ENCODE measurements at regions not wholly inside any gene's neighbourhood (a gene's known extent, or its start where the extent isn't known, plus 50 kb on each side); places are given as distances from the start of the nearest gene placed in this dataset.

GRCh38 chr2:133676392-133677130 is 108.3 kb upstream of the NCKAP5 start:
- Histone ChIP-seq H4K5ac (ENCODE audit: insufficient read length, low read depth, low read length) (no peak overlapping the region), H3K56ac (replicated peaks; ENCODE audit: insufficient read length, low read depth, low read length) (no peak overlapping the region), H2BK12ac (ENCODE audit: low read depth, low read length) (no peak overlapping the region), H2BK15ac (ENCODE audit: low read length) (no peak overlapping the region), H3K4ac (replicated peaks; ENCODE audit: insufficient read length, low read depth, low read length) (no peak overlapping the region), H4K8ac (ENCODE audit: extremely low read depth, insufficient read depth, low read length) (no peak overlapping the region), H2AFZ (ENCODE audit: low read length) (no peak overlapping the region), H3K4me1 (replicated peaks in 1 of 4; ENCODE audit: control insufficient read depth in 3 of 4, insufficient read depth in 4 of 4, low read length in 3 of 4) (peaks cover 5 to 12% (median 6%) of the 10 kb centered on the region in 4 experiments; a peak in 4 of 7 replicates), H3K4me2 (ENCODE audit: insufficient read depth in 1 of 2, low read depth in 2 of 2, low read length in 2 of 2) (no peak overlapping the region), H2BK120ac (replicated peaks; ENCODE audit: low read depth, low read length) (no peak overlapping the region), H2AK5ac (ENCODE audit: low read depth, low read length) (no peak overlapping the region), H2BK20ac (ENCODE audit: low read length) (no peak overlapping the region), H3K79me2 (ENCODE audit: control insufficient read depth in 1 of 2, insufficient read depth in 2 of 2, low read length in 2 of 2) (no peaks in the 10 kb centered on the region), H4K91ac (replicated peaks; ENCODE audit: insufficient read length, low read length) (no peak overlapping the region), H3K36me3 (ENCODE audit: control insufficient read depth in 2 of 4, insufficient read depth in 4 of 4, low read length in 3 of 4) (no peaks in the 10 kb centered on the region), H3K23me2 (ENCODE audit: low read depth, low read length) (no peaks in the 10 kb centered on the region), H3K14ac (ENCODE audit: insufficient read length) (no peak overlapping the region), H2BK5ac (ENCODE audit: low read depth, low read length) (no peak overlapping the region), H3K9ac (replicated peaks in 1 of 4; ENCODE audit: extremely low read depth in 1 of 4, low read depth in 3 of 4, low read length in 3 of 4) (no peak overlapping the region), H3K27ac (ENCODE audit: low read depth, low read length) (no peak overlapping the region), H4K20me1 (replicated peaks in 1 of 2; ENCODE audit: control insufficient read depth in 1 of 2, insufficient read depth in 2 of 2, low read length in 2 of 2) (no peaks in the 10 kb centered on the region), H3K79me1 (ENCODE audit: low read depth, low read length) (no peaks in the 10 kb centered on the region), H3K23ac (ENCODE audit: insufficient read length) (no peak overlapping the region), H3K18ac (ENCODE audit: extremely low read depth, low read length) (peak overlapping the region; percentile 4; the same call in 1 of the 2 replicates), H3K9me3 (ENCODE audit: insufficient read depth in 2 of 2, low read depth in 1 of 2, low read length in 1 of 2) (no peaks in the 10 kb centered on the region), H3K27me3 (replicated peaks in 1 of 4; ENCODE audit: control insufficient read depth in 3 of 4, extremely low read depth in 1 of 4, insufficient read depth in 3 of 4, low read length in 3 of 4) (peaks cover 0 to 3% (median 0%) of the 10 kb centered on the region in 4 experiments; a peak in 2 of 7 replicates), H3K4me3 (ENCODE audit: extremely low read depth in 1 of 4, insufficient read depth in 2 of 4, low read depth in 3 of 4, low read length in 4 of 4) (no peak overlapping the region)
- CTCF ChIA-PET (ENCODE audit: partially characterized antibody) = no interaction called here
- TF ChIP-seq CBX5 (IDR thresholded peaks at IDR 0.05; ENCODE audit: low read depth, low read length) (no peak), TAF7 (optimal IDR thresholded peaks at IDR 0.05; ENCODE audit: borderline replicate concordance, low read depth, low read length) (no peak), EZH2 (IDR thresholded peaks at IDR 0.05; ENCODE audit: low read depth, low read length, severe bottlenecking) (no peak), SAP30 (IDR thresholded peaks at IDR 0.05; ENCODE audit: insufficient read depth, insufficient replicate concordance, low read length) (no peak), CEBPB (IDR thresholded peaks at IDR 0.05; ENCODE audit: low read depth, low read length) (no peak), FOSL1 (IDR thresholded peaks at IDR 0.05; ENCODE audit: insufficient read depth, low read depth, low read length) (no peak), RNF2 (IDR thresholded peaks at IDR 0.05; ENCODE audit: borderline replicate concordance, low read depth, low read length, missing control alignments, poor library complexity, severe bottlenecking) (no peak), NRF1 (IDR thresholded peaks at IDR 0.05; ENCODE audit: low read depth, low read length) (no peak)
- FAIRE-seq (no peak), DNase-seq (ENCODE audit: low read depth in 1 of 2, low spot score in 2 of 2) (no peak)
- 88% methylated on average over 1 of the region's 1 CpG; no CpG with 5 or more reads in 1 of the 2 experiments for WGBS, 2 experiments (ENCODE audit: extremely low coverage in 1 of 2, insufficient coverage in 1 of 2, insufficient read length in 1 of 2, insufficient replicate concordance in 2 of 2, low coverage in 1 of 2, low lambda C conversion rate in 2 of 2, missing lambda C conversion rate in 1 of 2)
- POLR2A ChIA-PET (ENCODE audit: partially characterized antibody) = no interaction called here

All from H1 (cell line).